HFF-Myc (cell line): ENCODE measurements at regions not wholly inside any gene's neighbourhood (a gene's known extent, or its start where the extent isn't known, plus 50 kb on each side); places are given as distances from the start of the nearest gene placed in this dataset.

Source experiments
- DNase-seq: peaks from one replicate; pipeline ENCODE4 v3.0.0-alpha.2; 2011; ENCODE audit warnings: low read depth; ENCODE audit errors: extremely low read depth
- H3K4me3 ChIP-seq: replicated peaks from 2 replicates; pipeline ENCODE4 v1.5.1; 2011; ENCODE audit warnings: low read depth, mild to moderate bottlenecking, control low read depth, low read length
- TF ChIP-seq, protein P1 (sequence below): IDR thresholded peaks from 2 replicates; pipeline ENCODE4 v1.5.1; 2012; ENCODE audit warnings: mild to moderate bottlenecking, low read depth, low read length, control low read depth; ENCODE audit errors: missing control alignments

DNA sequence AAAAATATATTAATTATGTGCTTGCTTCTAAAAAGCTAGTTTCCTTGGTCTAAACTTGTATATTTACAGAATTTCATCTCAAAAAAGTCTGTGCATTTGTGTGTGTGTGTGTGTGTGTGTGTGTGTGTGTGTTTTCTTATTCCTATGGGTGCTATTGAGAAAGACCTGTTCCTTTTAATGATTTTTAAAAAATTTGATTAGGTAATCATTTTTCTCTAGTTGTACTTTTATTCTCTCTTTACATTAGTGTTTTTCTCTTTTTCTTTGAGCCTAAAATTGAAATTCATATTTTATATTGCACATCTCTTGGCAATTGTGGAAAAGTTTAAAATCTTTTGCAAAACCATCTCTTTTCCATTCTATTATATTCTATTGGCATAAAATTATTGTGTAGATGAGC, 690.4 kb upstream of the NDST4 start:
- TF ChIP-seq, protein P1, sequence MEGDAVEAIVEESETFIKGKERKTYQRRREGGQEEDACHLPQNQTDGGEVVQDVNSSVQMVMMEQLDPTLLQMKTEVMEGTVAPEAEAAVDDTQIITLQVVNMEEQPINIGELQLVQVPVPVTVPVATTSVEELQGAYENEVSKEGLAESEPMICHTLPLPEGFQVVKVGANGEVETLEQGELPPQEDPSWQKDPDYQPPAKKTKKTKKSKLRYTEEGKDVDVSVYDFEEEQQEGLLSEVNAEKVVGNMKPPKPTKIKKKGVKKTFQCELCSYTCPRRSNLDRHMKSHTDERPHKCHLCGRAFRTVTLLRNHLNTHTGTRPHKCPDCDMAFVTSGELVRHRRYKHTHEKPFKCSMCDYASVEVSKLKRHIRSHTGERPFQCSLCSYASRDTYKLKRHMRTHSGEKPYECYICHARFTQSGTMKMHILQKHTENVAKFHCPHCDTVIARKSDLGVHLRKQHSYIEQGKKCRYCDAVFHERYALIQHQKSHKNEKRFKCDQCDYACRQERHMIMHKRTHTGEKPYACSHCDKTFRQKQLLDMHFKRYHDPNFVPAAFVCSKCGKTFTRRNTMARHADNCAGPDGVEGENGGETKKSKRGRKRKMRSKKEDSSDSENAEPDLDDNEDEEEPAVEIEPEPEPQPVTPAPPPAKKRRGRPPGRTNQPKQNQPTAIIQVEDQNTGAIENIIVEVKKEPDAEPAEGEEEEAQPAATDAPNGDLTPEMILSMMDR: no peak
- no peak for DNase-seq
- H3K4me3 ChIP-seq: no peak overlapping the region

DNA sequence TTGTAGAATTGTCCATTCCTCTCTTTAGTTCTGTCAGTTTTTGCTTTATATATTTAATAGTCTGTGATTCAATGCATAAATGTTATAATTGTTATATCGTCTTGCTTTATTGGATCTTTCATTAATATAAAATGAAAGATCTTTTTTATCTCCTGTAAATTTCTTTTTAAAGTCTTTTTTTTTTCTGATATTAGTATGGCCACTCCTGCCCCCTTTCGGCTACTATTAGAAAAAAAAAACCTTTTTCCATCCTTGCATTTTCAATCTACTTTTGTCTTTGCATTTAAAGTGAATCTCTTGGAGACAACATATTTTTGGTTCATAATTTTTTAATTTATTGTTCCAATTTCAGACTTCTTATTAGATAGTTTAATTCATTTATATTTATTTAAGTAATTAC, 677.4 kb upstream of the NDST4 start:
- no peak for DNase-seq
- H3K4me3 ChIP-seq: no peak overlapping the region
- TF ChIP-seq, protein P1: no peak

GRCh38 chr4:115781528-115782146, 668.2 kb upstream of the NDST4 start:
- TF ChIP-seq, protein P1: no peak
- DNase-seq: no peak
- H3K4me3 ChIP-seq: no peak overlapping the region

DNA sequence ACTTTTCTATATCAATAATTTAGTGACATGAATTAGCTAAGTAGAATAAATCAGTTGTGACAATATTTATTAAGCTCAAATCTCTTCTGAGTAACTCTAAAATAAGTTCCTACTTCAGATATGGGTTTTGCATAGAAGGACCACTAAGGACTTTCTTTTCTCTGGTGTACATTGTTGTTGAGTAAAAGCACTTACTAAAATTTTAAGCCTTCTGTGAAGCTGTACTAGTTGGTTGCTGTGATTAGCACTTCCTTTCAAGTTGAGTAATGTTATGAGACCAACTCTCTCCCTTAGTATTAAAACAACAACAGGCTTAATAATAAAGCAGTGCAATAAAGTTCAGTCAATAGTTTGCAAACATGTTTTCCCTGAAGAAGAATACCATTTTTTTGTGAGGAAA, 667.4 kb upstream of the NDST4 start:
- TF ChIP-seq, protein P1: no peak
- no peak overlapping the region for H3K4me3 ChIP-seq
- DNase-seq: no peak

DNA sequence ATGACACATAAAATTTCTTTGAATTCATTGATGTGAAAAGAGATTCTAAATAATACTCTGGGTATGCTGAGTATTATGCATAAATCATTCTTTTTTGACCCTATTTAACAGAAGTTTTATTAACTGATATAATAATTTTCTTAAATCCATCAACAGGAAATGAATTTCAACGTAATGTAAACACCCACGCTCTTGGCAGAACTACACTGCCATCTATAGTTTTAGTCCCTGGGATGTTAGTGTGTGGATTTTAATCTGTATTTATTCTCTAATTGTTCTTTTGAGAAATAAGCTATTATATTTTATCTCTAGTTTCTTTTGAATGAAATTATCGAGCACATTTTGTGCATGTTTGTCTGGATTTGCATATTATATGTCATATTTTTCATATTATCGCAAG, 666.8 kb upstream of the NDST4 start:
- no peak overlapping the region for H3K4me3 ChIP-seq
- TF ChIP-seq, protein P1: no peak
- DNase-seq: no peak

GRCh38 chr4:115770046-115770543, 656.7 kb upstream of the NDST4 start:
- TF ChIP-seq, protein P1: no peak
- DNase-seq: no peak

GRCh38 chr4:115769396-115769795, 656.0 kb upstream of the NDST4 start:
- no peak overlapping the region for H3K4me3 ChIP-seq
- DNase-seq: no peak
- TF ChIP-seq, protein P1: no peak

More at GRCh38 chr4:115770046-115770543, 656.7 kb upstream of the NDST4 start:
- no peak overlapping the region for H3K4me3 ChIP-seq
